GM18907 (cell line): ENCODE measurements at regions not wholly inside any gene's neighbourhood (a gene's known extent, or its start where the extent isn't known, plus 50 kb on each side); places are given as distances from the start of the nearest gene placed in this dataset.

Experiments
- ATAC-seq: cut with Tn5 transposase; IDR thresholded peaks from one replicate; pipeline ENCODE4 v1.9.1; 2021; ENCODE audit warnings: mild to moderate bottlenecking, moderate library complexity; ENCODE audit not compliant: unreplicated experiment

DNA sequence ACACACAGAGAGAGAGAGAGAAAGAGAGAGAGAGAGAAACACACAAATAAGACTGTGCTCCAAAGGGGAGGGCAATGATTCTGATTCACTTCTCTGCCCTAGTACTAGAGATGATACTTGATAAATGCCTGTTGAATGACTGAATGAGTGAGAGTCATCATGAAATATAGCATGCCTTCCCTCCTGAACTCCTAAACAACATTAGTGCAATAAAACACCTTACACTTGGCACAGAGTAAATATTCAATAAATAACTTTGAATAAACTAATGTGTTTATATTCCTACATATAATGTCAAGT is 511.2 kb upstream of the RAG2 start:
- no peak for ATAC-seq

DNA sequence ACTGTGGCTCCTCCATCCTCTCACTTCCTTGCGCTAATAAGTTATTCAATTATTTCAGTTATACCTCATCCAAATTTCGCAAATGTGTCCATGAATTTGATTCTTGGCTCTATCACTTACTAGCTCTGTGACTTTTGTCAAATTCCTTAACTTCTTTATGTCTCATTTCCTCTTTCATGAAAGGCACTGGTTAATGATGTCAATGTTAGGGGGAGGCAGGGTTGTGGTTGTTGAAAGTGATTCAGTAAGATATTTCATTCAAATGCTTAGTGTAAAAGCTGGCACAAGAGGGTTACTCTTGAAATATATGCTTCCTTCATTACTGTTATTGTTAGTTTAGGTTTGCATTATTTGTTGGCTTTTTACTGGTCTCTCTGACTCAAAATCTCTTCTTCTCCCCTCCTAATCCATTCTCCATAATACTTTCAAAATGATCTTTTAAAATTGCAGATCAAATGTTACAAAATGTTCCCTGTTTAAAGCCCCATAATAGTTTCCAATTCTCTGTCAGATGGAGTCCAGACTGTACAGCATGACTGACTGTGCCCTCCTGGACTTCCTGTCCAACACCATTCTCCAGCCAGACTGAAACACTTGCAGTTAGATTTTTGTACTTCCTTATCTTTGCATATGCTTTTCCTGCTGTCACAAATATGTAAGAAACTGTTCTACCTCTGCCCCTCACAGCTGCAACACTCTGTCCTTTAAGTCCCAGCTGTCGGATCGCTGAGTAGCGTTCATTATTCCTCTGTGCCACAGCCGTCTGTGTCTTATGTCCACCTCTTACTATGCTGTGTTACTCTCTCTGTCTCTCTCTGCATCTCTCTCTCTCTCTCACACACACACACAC is 510.6 kb upstream of the RAG2 start:
- no peak for ATAC-seq

DNA sequence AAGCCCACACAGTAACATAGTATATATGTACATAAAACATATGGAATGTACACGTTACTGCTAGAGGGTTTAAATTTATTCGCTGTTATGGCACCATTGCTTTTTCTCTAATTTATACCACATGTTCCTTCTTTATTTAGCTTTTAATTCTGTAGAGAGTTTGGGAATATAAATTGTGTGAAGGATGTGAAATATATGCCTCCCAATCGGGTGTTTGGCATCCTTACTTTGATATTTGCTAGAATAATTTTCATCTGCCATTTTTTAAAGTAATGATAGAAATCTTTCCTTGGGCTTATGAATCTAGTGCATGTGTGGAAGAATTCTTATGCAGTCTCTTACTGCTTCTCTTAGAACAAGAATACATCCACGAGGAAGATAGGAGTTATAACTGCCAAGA is 509.8 kb upstream of the RAG2 start:
- ATAC-seq = no peak

DNA sequence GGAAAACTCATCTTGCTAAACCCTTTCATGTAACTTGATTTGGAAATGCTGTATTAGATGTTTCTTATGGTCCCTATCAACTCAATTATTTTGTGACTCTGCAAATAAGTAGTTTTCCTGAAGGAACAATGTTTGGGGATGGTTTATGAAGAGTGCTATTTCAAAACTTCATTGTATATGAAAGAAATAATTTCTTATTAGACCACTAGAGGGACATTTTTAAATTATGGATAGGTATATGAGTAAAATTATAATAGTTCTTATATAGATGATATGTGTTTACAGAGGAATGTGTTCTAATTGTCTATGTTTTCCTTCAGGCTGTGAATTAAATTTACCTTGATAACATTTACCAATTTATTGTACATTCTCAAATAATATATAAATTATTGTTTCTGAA is 509.4 kb upstream of the RAG2 start:
- ATAC-seq = no peak

DNA sequence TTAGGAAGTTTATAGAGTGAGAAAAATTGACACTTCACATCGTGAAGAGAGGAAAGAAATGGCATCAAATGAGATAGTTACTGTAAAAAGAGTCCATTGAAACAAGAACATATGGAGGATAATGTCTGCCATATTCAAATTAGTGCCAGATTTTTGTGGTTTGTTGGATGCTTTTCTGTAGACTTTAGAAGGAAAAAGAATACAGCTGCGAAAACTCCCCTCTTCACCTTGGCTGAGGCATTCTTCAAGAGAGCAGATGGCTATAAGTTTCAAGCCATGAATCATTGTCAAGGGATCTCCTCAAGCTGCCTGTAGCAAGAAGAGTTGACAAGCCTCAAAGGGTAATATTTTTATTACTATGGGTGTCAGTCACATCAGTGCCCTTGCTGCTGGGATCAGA is 507.4 kb upstream of the RAG2 start:
- ATAC-seq = no peak

DNA sequence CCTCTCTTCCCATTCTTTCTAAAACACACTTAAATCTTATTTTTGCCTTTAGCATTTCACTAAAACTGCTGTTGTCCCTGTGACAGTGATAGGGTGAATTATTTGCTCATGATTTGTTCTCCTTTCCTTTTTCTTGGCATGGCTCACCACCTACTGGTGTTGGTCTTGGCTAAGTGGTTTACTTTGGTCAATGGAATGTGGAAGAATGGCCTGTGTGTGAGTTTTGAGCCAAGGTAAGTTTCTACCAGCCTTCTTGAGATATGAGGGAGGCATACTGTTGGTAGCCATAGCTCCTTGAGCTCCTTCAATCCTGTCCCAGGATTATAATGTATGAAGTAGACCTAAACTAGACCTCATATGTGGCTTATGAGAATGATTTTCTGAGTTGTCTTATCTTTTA is 506.3 kb upstream of the RAG2 start:
- ATAC-seq = no peak

DNA sequence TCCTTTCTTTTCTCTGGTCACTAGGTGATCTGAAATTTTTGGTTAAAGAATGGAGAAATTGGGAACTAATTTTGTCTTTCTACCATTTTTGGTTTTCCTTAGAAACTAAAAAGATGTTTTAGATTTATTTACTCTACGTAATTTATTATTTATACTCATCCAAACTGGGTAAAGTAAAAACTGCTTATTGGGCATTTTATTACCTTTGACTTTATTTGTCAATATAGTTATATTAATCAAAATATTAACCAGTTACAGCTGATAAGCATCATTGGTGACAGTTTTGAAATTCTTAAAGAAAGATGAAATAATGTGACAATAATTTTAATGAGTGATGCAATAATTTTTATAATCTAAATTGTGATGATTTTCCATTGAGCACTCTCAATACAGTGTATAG is 502.0 kb upstream of the RAG2 start:
- no peak for ATAC-seq

DNA sequence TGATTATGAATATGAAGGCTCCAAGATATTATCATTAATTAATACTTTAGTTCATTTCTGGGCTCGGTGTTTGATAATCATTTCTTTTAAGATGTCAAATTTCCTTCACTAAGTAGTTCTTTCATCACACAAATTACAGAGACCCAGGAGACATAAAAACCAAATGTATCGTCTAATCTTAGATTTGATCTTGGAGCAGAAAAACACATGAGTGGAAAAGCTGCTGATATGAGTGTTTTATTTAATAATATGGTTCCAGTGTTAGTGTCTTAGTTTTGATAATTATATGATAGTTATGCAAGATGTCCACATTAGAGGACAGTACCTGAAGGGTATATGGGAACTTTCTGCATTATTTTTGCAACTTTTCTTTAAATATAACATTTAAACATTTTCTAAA is 494.5 kb upstream of the RAG2 start:
- ATAC-seq = no peak

DNA sequence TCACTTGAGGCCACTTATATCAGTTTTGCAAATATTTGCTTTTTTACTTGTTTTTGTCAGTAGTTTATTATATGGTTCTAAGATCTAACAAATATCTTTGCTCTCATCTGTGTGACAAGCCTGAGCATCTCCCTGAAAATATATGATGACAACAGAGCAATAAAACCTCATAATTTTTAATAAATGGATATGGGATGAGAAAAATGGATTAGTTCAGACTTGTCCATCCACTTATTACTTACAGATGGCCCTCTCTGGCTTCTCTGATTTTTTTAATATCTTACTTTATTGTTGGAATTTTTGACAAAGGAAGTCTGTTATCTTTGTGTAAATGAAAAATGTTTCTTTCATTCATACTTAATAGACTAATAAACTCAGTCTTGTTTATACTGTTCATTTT is 491.4 kb upstream of the RAG2 start:
- no peak for ATAC-seq

DNA sequence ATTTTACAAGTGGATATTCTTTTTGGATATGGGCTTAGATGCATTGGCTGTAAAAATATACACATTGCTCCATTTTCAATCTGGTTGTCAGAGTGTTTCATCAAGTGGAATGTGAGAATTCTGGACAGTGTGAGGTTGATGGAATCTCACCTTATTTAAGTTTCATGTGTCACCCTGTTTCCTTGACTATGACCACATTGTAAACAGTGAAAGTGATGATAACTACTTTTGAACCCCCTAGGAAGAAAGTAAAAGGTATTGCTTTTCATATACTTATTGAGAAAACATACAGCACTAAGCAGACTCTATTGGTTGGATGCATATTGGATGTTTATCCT is 490.5 kb upstream of the RAG2 start:
- ATAC-seq = no peak

DNA sequence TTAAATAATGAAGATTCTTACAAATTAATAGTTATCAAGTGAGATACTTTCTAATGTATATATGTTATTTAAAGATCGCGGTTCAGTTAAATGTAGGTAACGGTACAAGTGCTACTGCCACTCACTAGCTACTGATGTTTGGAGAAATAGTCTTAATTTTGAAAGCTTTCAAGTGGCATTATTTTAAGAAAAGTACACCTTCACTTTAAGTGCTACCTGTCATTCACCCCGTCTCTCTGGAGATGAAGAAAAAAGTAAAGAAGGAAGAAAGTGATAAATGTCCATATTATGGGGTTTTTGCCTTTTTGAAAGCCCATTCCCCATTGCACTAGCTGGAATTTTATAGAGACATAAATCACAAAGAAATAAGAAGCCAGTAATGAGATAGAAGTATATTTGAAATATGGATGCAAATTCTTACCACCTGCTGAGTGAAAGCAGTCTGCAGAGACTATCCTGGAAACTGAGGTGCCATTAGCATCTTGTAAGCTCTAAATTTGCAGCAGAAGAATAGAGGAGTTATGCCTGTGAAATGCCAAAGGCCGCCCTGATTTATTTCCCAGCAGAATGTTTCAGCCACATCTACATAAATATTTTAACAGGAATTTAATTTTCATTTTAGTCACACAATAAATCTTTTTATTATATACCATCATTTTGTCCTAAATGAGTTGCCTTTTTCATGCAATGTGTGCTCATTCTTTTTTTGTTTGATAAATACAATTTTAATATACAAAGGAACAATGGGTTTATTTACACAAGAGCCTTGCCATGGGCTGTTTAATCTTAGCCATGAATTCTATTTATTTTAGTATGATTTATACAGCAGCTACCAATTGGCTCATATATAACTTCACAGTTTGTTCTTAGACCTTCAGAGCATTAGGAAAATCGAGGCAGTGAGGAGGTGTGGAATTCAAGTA is 489.9 kb upstream of the RAG2 start:
- ATAC-seq = no peak

DNA sequence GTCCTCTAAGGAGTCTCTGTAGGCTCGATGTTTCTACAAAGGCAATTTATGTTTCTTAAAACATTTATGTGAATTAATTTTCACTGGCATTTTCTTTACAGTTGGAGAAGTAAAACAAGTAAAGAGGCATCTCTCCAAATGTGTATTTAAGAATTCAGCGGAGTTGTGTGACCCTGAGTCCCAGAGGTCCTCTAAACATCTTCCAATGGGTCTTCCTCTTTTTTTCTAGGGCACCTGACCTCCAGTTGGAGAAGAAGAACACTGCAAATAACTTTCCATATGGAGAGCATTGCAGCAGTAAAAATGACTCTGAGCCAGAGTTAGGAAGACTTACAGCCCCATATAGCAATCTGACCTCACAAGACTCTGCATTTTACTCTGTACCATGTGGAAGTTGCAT is 480.5 kb upstream of the RAG2 start:
- no peak for ATAC-seq

DNA sequence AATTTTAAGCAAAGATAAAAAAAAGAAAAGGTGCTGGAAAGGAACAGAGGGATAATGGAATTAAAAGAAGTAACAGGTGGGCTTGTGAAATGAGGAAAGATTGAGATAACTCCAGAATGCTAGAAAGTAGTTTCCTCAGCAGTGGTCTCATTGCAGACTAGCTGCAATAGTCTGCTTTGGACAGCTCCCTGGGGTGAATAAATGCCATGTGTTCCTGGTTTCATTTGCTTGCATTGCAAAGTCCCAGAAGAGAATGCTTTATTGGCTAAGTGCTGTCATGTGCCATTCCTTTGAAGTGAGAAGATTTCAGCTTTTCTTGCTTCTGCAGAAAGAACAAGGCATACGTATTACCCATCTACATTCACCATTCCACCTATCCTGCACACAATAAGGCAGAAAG is 478.8 kb upstream of the RAG2 start:
- ATAC-seq = no peak

DNA sequence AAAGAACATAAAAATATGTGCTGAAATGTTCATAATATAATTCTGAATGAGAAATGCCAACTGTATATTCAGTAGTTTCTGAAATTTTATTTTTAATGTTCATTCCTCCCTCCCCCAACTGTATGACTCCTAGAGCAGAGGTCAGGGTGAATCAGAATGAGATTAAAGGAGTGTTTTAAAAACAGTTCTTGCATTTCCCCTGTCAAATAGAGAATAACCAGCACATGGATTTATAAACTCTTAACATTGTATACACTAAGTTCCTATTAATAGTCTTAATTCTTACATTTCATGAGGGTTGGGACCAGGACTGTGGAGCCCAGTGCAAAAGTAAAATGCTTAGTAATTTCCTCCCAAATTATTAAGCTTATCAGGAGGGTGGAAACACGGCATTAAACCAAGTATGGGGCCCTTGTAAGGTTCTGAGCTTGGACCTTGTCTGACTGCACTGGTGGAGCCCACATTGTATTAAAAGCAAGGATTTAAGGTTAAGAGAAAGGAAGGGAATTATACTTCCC is 474.6 kb upstream of the RAG2 start:
- no peak for ATAC-seq

DNA sequence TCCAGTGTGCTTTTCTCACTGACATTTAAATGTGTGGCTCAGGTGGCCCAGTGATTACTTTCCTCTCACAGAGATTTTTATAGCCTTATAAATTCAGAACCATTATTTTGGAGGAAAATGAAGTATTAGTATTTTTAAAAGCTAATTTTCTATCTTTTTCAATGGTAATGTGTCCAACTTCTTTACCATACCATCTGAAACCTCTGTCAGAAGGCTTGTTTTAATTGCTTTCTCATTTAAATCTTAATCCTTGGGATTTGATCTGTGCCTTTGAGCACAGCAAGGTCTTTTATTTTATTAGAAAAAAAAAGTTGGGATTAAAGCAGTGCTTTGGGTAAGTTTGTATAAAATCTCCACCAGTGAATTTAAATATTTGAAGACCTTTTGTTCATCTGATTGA is 452.3 kb upstream of the RAG2 start:
- ATAC-seq = no peak

DNA sequence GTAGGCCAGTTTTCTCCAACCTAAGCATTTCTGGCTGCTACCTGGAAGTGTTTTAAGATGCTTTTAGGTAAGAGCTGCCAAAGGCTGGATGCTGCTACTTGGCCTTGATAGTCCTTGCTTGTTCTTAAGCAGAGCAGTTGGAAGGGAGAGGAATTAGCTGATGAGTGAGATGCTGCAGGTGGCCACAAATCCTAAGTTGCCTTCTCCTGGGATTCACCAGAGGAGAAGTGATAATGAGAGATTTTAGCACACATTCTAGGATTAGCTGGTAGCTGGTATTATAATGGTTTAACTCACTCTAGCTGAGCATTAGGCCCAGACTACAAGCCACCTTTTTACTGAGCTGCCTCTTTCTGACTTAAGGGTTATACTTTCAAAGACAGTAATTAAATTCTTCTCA is 442.9 kb upstream of the RAG2 start:
- ATAC-seq = no peak

DNA sequence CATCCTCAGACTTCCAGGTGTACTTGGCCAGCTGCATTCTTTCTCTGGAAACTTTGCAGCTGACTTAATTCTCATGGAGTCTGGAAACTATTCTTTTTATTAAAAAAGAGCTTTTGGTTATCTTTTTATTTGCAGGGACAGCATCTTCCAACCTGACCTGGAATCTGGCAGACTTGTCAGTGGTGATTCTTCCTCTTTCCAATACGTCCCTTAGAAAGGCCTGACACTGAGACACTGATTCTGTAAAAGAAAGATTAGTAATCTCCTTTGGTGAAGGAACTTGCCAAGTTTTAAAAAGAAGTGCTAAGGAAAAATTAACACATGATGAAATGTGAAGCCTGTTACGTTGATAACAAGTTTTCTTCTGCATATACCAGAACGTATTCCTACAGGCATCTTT is 440.9 kb upstream of the RAG2 start:
- no peak for ATAC-seq

DNA sequence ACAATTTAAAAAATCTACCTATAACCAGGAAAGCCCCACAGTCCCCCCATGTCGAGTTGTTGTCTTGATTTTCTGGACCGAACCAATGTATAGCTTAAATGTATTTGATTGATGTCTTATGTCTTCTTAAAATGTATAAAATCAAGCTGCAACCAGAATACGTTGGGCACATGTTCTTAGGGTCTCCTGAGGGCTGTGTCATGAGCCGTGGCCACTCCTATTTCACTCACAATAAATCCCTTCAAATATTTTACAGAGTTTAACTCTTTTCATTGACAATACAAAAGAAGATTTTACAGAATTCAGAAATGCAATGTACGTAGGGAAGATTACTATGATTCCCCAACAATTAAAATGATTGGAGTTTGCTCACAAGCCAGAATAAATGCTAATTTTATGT is 428.7 kb upstream of the RAG2 start:
- ATAC-seq = no peak

DNA sequence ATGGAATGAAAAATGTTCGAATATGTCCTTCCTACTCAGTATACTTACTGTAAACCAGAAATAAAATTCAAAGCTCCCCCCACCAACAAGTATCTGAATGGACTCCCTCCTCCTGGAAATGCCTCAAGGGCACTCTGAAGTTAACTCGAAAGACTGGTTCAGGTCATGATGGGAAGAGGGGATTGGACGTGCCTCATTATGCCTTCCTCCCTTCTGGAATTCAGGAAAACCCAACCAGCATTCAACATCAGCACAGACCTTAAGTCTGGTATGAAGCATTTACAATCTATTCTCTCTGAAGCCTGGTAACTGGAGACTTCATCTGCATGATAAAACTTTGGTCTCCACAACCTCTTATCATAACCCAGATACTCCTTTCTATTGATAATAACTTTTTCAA is 428.3 kb upstream of the RAG2 start:
- no peak for ATAC-seq

DNA sequence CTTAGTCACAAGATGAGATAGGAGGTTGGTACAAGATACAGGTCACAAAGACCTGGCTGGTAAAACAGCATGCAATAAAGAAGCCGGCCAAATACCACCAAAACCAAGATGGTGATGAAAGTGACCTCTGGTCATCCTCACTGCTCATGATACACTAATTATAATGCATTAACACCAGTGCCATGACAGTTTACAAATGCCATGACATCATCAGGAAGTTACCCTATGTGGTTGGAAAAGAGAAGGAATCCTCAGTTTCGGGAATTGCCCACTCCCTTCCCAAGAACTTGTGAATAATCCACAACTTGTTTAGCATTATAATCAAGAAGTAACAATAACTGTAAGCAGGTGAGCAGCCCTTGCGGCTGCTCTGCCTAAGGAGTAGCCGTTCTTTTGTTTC is 408.5 kb upstream of the RAG2 start:
- no peak for ATAC-seq

DNA sequence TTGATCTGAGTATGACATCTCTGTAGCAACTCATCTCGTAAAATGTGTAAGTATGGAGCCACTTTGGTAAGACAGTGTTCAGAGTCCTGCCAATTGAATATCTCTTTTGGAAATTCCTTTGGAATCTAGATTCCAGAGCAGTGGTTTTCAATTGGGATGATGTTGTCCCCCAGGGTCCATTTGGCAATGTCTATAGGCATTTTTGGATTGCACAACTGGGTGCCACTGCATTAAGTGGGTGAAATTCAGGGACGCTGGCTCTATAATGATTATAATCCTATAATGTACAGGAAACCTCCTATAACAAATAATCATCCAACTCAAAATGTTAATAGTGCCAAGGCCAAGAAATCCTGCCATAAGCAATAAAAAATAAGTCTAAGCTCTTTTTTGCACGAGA is 404.8 kb upstream of the RAG2 start:
- no peak for ATAC-seq

DNA sequence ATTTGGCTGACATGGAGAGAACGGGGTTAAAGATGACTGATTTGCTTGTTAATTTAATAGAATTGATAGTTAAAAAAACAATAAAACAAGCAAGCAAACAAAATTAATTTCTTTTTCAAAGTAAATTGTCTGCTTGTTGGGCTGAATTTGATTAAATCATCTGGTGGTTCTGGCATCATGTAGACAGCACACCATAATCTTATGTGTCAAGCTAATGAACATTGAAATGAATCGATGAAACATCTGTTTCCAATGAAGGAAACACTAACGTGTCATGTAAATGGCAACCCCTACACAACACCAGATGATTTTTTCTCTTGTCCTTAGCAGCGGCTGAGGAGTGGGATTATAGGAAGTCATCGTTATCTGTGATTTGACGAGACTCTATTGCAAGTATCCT is 399.6 kb upstream of the RAG2 start:
- no peak for ATAC-seq
